ENCODE measurements at regions not wholly inside any gene's neighbourhood (a gene's known extent, or its start where the extent isn't known, plus 50 kb on each side); places are given as distances from the start of the nearest gene placed in this dataset.
A peak's percentile ranks its signal among the peaks of the same experiment; 100 is the strongest.
"Not testable (repeated sequence)": the region's sequence is repeated elsewhere in the genome, so short reads cannot be mapped to it uniquely, and the experiment has no call there.

DNA sequence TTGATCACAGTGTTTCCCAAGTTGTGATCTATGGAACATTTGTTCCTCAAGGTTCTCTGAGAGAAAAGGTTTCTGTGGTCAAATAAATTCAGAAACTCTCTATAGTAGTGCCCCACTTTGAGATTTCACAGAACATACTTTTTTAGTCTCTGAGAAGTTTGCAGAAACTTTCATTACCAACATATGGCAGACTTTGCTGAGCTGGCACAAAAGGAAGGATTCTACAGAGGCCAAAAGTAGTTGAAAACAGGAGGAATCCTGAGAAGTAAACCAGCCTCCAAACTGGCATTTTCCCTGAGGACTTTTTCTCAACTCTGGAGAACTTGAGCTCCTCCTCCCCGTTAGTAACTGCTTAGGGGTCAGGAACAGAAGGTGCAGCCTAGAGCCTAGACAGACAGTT, 117.8 kb upstream of the ESX1 start:
- no peak overlapping the region for H3K4me3 Mint-ChIP-seq
- no peaks in the 10 kb centered on the region for H3K36me3 Mint-ChIP-seq (ENCODE audit: low read depth)
- peaks cover 6% of the 10 kb centered on the region for H3K27me3 Mint-ChIP-seq
- no peaks in the 10 kb centered on the region for H3K4me1 Mint-ChIP-seq
- no peak for ATAC-seq
- ChIA-PET POLR2A (no interaction called here), CTCF (no interaction called here)
- intact Hi-C loops (cut with DNase I, micrococcal nuclease): no loop called here
- no peak for DNase-seq
- H3K9me3 Mint-ChIP-seq (ENCODE audit: low read depth): no peaks in the 10 kb centered on the region
- H3K27ac Mint-ChIP-seq: no peak overlapping the region

DNA sequence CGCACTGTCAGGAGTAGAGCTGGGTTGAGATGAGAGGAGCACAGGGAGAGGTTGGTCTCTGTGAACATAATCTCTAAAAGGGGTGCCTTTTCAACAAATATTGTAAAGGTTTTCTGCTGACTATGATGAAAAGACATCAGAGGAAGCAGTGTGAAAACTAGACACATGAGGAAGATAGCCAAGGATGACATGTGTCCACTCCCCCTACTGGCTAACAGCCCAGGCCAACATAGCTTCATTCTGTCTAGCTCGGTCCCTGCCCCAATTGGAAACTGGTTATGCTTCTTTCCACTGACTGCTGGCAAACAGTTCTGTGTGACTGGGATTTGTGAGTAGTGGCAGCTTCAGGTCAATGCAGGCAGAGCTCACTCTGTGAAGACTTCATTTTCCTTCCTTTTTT, 115.4 kb upstream of the ESX1 start:
- ChIA-PET POLR2A (no interaction called here), CTCF (no interaction called here)
- H3K4me3 Mint-ChIP-seq: no peak overlapping the region
- ATAC-seq: no peak
- H3K9me3 Mint-ChIP-seq (ENCODE audit: low read depth): no peaks in the 10 kb centered on the region
- no peak for DNase-seq
- no peak overlapping the region for H3K27ac Mint-ChIP-seq
- H3K36me3 Mint-ChIP-seq (ENCODE audit: low read depth): no peaks in the 10 kb centered on the region
- H3K4me1 Mint-ChIP-seq: no peaks in the 10 kb centered on the region
- H3K27me3 Mint-ChIP-seq: peaks cover 8% of the 10 kb centered on the region
- intact Hi-C loops (cut with DNase I, micrococcal nuclease): no loop called here

DNA sequence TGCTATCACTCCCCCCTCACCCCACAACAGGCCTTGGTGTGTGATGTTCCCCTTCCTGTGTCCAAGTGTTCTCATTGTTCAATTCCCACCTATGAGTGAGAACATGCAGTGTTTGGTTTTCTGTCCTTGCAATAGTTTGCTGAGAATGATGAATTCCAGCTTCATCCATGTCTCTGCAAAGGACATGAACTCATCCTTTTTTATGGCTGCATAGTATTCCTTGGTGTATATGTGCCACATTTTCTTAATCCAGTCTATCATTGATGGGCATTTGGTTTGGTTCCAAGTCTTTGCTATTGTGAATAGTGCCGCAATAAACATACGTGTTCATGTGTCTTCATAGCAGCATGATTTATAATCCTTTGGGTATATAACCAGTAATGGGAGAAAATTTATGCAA, 106.0 kb upstream of the ESX1 start:
- intact Hi-C loops (cut with DNase I, micrococcal nuclease); H3K36me3 Mint-ChIP-seq (ENCODE audit: low read depth); H3K9me3 Mint-ChIP-seq (ENCODE audit: low read depth); POLR2A ChIA-PET; H3K27ac Mint-ChIP-seq; CTCF ChIA-PET; H3K27me3 Mint-ChIP-seq; ATAC-seq; H3K4me3 Mint-ChIP-seq; DNase-seq; H3K4me1 Mint-ChIP-seq: not testable (repeated sequence)

DNA sequence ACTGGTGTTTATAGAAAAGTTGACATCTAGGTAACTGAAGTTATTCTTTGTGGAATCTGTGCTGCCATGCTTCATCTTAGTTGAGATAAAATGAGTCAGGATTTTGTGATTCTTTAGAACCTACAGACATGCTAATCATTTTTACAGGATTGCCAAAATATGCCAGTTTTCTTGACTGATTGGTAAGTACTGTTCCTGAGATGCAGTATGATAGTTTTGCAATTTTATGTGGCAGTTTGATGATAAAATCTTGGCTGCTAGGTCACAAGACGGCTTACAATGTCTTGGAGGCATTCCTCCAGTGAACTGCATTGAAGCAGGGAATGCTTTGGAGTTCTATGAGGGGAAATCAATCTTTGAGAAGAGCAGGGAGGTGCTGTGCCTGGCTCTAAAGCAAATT, 104.4 kb upstream of the ESX1 start:
- ATAC-seq: no peak
- Mint-ChIP-seq H3K36me3 (ENCODE audit: low read depth) (no peaks in the 10 kb centered on the region), H3K27me3 (peaks cover 2% of the 10 kb centered on the region), H3K4me3 (no peak overlapping the region), H3K27ac (no peak overlapping the region), H3K9me3 (ENCODE audit: low read depth) (no peaks in the 10 kb centered on the region), H3K4me1 (no peaks in the 10 kb centered on the region)
- ChIA-PET POLR2A (no interaction called here), CTCF (no interaction called here)
- no peak for DNase-seq
- intact Hi-C loops (cut with DNase I, micrococcal nuclease): no loop called here

DNA sequence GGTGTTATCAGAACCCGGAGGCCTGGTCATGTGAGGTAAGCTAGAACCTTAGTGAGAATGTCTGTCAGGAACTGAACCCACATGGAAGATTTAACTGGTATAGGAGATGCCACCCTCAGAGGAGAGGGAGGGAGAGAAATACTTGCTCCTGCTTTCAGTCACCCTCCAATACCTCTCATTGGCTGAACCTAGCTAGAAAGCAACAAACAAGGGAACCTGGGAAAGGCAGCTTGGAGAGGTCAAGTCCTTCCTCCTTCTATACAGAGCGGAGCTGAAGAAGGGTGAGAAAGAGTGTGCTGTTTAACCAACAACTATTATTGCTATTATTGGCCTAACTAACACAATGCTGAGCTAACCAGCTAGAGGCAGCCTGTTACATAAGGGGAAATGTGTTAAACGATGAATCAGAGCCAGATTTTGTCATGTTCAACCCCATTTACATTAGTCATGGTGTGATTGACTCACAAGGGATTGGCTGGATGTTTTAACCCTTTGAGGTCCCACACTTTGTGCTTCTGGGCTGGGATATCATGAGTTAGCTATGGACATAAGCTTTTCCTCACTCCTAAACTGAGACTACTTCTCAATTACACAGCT, 96.5 kb upstream of the ESX1 start:
- Mint-ChIP-seq H3K36me3 (ENCODE audit: low read depth) (no peaks in the 10 kb centered on the region), H3K27ac (no peak overlapping the region), H3K9me3 (ENCODE audit: low read depth) (no peaks in the 10 kb centered on the region), H3K4me1 (no peaks in the 10 kb centered on the region), H3K4me3 (no peak overlapping the region), H3K27me3 (peaks cover 7% of the 10 kb centered on the region)
- POLR2A ChIA-PET: no interaction called here
- intact Hi-C loops (cut with DNase I, micrococcal nuclease): no loop called here
- CTCF ChIA-PET: no interaction called here
- ATAC-seq (peak; percentile 49), DNase-seq (no peak)

DNA sequence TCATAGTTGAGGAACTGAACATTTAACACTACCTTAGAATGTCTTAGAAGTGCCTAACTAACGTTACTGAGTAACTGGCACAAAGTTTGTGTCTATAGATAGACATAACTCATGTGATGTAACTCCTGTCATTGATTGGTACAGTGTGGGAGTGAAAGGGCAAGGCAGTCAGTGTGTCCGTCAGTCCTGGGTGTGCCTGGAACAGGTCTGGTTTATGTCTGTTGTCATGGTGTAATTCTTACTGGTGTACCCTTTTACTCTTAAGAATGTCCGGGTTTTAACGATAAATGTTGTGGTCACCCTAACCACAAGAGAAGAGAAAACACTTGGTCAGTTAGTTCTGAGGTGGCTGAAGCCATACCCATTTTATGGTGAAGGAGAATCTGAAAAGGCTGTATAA, 93.1 kb upstream of the ESX1 start:
- POLR2A ChIA-PET: no interaction called here
- intact Hi-C loops (cut with DNase I, micrococcal nuclease): no loop called here
- Mint-ChIP-seq H3K27ac (no peak overlapping the region), H3K27me3 (peaks cover 5% of the 10 kb centered on the region), H3K4me3 (no peak overlapping the region), H3K9me3 (ENCODE audit: low read depth) (no peaks in the 10 kb centered on the region), H3K4me1 (no peaks in the 10 kb centered on the region), H3K36me3 (ENCODE audit: low read depth) (no peaks in the 10 kb centered on the region)
- CTCF ChIA-PET: no interaction called here
- DNase-seq (no peak), ATAC-seq (no peak)

DNA sequence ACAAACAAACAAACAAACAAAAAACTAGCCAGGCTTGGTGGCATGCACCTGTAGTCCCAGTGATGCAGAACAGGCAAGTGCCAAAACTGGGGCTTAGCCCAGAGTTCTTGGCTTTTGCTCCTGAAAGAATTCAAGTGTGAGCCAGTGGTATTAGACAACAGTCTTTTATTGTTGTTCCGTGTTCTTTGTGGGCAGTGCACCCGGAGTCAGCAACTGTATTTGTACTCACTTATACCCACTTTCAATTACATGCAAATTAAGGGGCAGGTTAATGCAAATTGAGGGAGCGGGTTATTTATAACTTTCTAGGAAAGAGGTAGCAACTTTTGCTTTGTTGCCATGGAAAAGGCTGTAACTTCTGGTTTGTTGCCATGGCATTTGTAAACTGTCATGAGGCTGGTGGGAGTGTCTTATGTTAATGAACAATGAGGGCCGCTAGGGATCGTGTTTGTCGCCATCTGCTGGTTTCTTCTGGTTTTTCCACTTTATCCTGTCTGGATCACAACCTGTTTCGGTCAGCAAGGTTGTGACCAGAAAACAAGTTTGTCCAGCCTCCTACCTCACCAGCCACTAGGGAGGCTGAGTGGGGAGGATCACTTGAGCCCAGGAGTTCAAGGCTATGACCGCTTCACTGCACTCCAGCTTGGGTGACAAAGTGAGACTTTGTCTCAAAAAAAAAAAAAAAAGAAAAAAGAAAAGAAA, 88.8 kb upstream of the ESX1 start:
- no peak overlapping the region for H3K4me3 Mint-ChIP-seq
- no peaks in the 10 kb centered on the region for H3K9me3 Mint-ChIP-seq (ENCODE audit: low read depth)
- ATAC-seq: no peak
- peaks cover 2% of the 10 kb centered on the region for H3K27me3 Mint-ChIP-seq
- DNase-seq: peak; percentile 54
- H3K27ac Mint-ChIP-seq: no peak overlapping the region
- CTCF ChIA-PET: interaction anchor here (0.6 kb wide), 1 partner anchor 183 kb away, joined by 3 read pairs; no protein-coding TSS in a partner anchor
- no peaks in the 10 kb centered on the region for H3K4me1 Mint-ChIP-seq
- POLR2A ChIA-PET: no interaction called here
- intact Hi-C loops (cut with DNase I, micrococcal nuclease): loop anchor here in 1 of 2 experiments (1.0 to 2.0 kb wide), 2 partner anchors 149 to 245 kb away; no protein-coding TSS in a partner anchor
- no peaks in the 10 kb centered on the region for H3K36me3 Mint-ChIP-seq (ENCODE audit: low read depth)

DNA sequence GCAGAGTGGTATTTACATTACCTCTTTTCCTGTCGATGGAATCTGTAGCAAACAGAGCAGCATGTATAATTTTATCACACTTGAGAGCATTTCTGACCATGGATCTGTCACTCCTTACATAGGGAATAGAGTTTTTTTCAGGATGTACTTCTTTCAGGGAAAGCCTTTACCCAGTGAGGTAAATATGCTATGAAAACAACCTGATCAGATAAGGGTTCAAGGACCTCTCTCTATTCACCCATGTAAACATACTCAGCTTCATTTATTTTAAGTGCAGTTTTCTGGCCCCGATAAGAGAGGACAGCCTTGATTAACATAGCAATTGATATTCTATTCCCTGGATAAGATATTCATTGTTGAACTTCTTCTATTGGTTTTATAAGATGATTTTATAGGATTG, 87.3 kb upstream of the ESX1 start:
- no peaks in the 10 kb centered on the region for H3K9me3 Mint-ChIP-seq (ENCODE audit: low read depth)
- intact Hi-C loops (cut with DNase I, micrococcal nuclease): loop anchor here in 1 of 2 experiments (2.0 kb wide), 1 partner anchor 147 kb away; no protein-coding TSS in a partner anchor
- ChIA-PET CTCF (interaction anchor here (0.6 kb wide), 1 partner anchor 26 kb away, joined by 4 read pairs; no protein-coding TSS in a partner anchor), POLR2A (no interaction called here)
- no peaks in the 10 kb centered on the region for H3K36me3 Mint-ChIP-seq (ENCODE audit: low read depth)
- H3K27me3 Mint-ChIP-seq: peaks cover 2% of the 10 kb centered on the region
- H3K4me3 Mint-ChIP-seq: no peak overlapping the region
- no peaks in the 10 kb centered on the region for H3K4me1 Mint-ChIP-seq
- H3K27ac Mint-ChIP-seq: no peak overlapping the region
- ATAC-seq (no peak), DNase-seq (no peak)

DNA sequence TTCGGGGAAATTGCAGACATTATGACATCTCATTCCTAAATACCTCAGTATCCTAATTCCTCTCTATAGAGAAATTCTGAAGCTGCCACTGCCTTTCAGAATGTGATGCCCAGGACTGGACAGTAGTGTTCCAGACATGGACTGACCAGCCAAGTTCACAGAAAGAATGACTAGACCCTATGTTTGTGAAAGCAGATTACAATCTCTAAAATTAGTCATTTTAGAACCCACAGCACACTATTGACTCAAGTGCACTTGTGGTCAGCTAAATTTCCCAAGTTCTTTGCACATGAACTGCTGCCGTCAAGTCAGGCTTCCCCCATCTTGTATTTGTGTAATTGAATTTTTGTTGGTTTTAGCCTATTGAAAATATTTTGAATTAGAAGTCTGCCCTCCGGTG, 81.0 kb upstream of the ESX1 start:
- POLR2A ChIA-PET: no interaction called here
- no peak overlapping the region for H3K4me3 Mint-ChIP-seq
- H3K27ac Mint-ChIP-seq: no peak overlapping the region
- CTCF ChIA-PET: no interaction called here
- no peaks in the 10 kb centered on the region for H3K9me3 Mint-ChIP-seq (ENCODE audit: low read depth)
- intact Hi-C loops (cut with DNase I, micrococcal nuclease): no loop called here
- DNase-seq: no peak
- no peaks in the 10 kb centered on the region for H3K4me1 Mint-ChIP-seq
- H3K36me3 Mint-ChIP-seq (ENCODE audit: low read depth): no peaks in the 10 kb centered on the region
- H3K27me3 Mint-ChIP-seq: peaks cover 2% of the 10 kb centered on the region
- no peak for ATAC-seq

DNA sequence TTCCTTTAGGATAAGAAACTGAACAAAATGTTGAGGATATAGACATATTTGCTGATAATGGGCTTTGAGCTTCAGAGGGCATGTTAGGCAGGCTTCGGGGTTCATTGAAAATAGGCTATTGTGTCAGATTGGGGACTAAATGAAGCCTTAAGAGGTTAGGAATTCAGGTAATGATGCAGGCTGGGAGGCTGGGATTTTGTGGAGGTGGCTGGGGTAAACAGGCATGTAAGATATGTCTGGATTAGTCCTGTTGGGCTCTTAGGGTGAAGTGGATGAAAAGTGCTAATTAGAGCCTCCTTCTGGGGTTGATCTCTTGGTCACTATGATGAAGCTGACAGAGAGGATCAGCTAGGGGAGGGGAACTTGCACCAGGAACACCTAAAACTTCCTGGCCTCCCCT, 80.2 kb upstream of the ESX1 start:
- intact Hi-C loops (cut with DNase I, micrococcal nuclease): no loop called here
- Mint-ChIP-seq H3K9me3 (ENCODE audit: low read depth) (no peaks in the 10 kb centered on the region), H3K27me3 (peaks cover 2% of the 10 kb centered on the region), H3K27ac (no peak overlapping the region), H3K36me3 (ENCODE audit: low read depth) (no peaks in the 10 kb centered on the region), H3K4me1 (no peaks in the 10 kb centered on the region), H3K4me3 (no peak overlapping the region)
- ATAC-seq (no peak), DNase-seq (no peak)
- POLR2A ChIA-PET: no interaction called here
- CTCF ChIA-PET: no interaction called here

DNA sequence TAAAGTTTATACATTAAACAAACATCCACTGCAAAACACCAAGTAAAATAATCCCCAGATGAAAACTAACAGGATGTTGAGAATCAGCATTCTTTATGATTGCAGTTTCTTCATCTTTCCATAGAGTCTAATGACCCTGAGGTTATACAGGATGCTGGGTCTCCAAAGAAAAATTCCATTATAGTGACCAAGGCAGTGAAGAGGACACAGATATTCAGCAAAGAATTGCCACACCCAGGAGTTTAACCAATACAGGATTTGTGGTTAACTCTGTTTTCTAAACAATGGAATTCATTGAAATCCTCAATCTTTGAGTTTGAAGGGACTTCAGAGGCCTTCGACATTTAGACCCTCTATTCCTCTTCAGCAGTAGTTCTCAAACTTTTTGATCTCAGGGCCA, 76.2 kb upstream of the ESX1 start:
- Mint-ChIP-seq H3K36me3 (ENCODE audit: low read depth) (no peaks in the 10 kb centered on the region), H3K27ac (no peak overlapping the region), H3K4me3 (no peak overlapping the region), H3K27me3 (peaks cover 2% of the 10 kb centered on the region), H3K4me1 (no peaks in the 10 kb centered on the region), H3K9me3 (ENCODE audit: low read depth) (no peaks in the 10 kb centered on the region)
- intact Hi-C loops (cut with DNase I, micrococcal nuclease): no loop called here
- ChIA-PET POLR2A (no interaction called here), CTCF (no interaction called here)
- no peak for DNase-seq
- ATAC-seq: no peak

DNA sequence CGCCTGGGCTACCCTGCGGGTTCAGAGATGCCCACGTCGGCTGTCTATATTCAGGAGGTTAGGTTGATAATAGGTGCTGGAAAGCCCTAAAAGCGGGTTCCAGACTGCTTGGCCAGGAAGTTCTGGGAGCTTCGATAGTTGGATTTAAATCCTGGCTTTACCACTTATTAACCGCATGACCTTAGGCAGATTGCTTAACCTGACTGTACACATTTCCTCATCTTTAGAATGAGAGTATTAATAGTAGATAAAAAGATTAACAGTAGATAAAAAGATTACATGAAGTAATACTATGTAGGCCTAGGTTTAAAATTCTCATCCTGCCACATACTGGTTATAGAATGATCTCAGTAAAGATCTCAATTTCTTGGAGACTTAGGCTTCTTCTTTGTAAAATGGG, 75.0 kb upstream of the ESX1 start:
- Mint-ChIP-seq H3K27ac (no peak overlapping the region), H3K27me3 (peaks cover 4% of the 10 kb centered on the region), H3K9me3 (ENCODE audit: low read depth) (no peaks in the 10 kb centered on the region), H3K4me3 (no peak overlapping the region), H3K4me1 (no peaks in the 10 kb centered on the region), H3K36me3 (ENCODE audit: low read depth) (no peaks in the 10 kb centered on the region)
- CTCF ChIA-PET: no interaction called here
- DNase-seq (no peak), ATAC-seq (no peak)
- POLR2A ChIA-PET: no interaction called here
- intact Hi-C loops (cut with DNase I, micrococcal nuclease): no loop called here

Data from activated CD4-positive, alpha-beta T cell treated with anti-CD3 and anti-CD28 coated beads for 36 hours (primary cell).